ENCODE measurements at regions not wholly inside any gene's neighbourhood (a gene's known extent, or its start where the extent isn't known, plus 50 kb on each side); places are given as distances from the start of the nearest gene placed in this dataset.
"Not testable (repeated sequence)": the region's sequence is repeated elsewhere in the genome, so short reads cannot be mapped to it uniquely, and the experiment has no call there.

DNA sequence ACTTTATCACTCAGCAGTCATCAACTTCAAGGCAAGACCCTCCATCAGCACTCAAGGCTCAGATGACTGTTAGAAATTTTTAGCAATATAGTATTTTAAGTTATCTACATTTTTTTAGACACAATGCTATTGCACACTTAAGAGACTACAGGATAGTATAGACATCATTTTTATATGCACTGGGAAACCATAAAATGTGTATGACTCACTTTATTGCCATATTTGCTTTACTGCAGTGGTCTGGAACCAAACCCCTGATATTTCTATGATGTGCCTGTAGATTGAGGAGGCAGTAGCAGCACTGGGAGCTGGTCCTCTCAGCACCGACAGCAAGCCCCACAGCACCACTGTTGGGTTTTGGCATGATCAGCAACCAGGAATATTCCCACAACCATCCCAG lies 264.8 kb upstream of the HNRNPA3 start:
- no peak for DNase-seq

DNA sequence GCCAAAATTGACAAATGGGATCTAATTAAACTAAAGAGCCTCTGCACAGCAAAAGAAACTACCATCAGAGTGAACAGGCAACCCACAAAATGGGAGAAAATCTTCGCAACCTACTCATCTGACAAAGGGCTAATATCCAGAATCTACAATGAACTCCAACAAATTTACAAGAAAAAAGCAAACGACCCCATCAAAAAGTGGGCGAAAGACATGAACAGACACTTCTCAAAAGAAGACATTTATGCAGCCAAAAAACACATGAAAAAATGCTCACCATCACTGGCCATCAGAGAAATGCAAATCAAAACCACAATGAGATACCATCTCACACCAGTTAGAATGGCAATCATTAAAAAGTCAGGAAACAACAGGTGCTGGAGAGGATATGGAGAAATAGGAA lies 261.4 kb upstream of the HNRNPA3 start:
- not testable (repeated sequence) for DNase-seq

DNA sequence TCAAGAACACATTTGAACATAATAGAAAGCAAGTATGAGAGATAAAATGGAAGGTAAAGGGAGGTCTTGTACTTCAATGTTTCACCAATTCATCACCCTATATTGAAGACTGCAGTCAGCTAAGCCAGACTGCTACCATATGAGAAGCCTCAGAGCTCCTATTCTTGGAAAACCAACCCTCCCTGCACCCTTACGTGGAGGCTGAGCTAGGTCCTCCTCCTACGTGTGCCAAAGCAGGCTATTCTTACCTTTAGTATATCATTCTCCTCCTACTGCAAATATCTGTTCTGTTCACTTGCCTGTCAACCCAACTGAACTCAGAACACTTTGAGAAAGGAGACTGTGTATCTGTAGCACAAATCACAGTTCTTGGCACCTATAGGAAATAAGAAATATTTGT lies 255.8 kb upstream of the HNRNPA3 start:
- DNase-seq, result no peak

DNA sequence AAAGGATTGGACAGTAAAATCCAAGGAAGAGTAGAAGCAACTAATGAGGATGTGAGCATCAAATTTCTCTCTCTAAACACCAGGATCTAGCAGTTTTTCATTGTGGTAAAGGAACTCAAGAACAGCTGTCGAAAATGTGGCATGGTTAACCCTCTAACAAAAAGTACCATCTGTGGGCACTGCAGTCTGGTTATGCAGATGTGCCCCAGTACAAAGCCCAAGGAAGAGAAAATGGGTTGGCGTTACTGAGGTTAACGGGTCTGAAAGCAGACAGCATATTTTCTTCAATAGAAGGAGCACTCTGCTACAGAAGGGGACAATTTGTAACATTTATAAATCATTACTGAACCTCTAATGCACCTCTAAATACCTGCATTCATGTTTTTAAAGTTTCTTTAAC lies 253.0 kb upstream of the HNRNPA3 start:
- DNase-seq, result no peak

DNA sequence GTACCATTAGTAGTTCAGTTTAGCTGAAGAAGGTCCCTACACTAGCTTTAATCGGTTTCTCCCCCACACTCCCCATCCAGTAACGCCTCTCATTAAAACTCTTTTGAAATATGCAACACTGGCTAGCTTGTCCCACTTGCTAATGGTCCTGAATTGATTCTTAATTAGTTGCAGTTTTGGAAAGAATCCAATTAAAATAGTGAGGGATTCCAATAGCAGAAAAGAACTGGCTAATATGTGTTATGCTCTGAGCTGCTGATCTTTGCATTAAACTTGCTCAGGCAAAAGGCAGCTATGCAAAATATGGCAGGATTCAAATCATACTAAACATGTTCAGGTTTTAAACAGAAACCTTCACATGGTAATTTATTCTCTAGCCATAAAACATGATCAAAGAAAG lies 252.5 kb upstream of the HNRNPA3 start:
- no peak for DNase-seq

DNA sequence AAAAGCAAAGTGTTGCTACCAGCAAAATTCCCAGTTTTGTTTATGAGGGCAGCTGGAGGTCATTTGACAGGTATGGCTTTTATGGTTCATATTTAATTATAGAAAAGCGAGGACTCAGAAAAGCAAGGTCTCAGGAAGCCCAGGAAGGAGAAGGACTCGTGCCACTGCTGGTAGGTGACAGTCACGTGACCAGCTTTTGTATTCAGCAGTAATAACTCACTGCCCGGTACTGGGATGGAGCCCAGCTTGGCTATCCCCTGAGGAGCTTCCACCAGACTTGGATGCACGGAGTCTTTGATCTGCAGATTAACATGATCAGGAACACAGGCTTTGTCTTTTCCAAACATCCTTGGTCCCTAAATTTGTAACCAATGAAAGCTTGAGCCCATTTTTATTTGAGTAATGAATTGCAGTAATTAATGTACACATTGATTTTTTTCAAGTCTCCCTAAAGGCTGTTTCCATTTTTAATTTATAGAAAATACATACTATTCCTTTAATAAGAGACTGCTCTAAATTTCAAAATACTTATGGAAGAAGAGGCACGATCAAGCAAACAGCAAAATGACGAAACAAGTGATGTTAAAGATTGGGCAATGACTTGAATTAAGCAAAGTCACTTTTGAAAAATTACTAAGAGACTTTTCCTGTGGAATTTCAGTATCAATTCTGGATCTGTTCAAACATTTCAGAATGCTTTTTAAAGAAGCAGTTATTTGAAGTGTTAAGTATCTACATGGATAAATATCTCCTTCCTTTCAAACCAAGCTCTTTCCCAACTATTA lies 251.7 kb upstream of the HNRNPA3 start:
- DNase-seq, result no peak

DNA sequence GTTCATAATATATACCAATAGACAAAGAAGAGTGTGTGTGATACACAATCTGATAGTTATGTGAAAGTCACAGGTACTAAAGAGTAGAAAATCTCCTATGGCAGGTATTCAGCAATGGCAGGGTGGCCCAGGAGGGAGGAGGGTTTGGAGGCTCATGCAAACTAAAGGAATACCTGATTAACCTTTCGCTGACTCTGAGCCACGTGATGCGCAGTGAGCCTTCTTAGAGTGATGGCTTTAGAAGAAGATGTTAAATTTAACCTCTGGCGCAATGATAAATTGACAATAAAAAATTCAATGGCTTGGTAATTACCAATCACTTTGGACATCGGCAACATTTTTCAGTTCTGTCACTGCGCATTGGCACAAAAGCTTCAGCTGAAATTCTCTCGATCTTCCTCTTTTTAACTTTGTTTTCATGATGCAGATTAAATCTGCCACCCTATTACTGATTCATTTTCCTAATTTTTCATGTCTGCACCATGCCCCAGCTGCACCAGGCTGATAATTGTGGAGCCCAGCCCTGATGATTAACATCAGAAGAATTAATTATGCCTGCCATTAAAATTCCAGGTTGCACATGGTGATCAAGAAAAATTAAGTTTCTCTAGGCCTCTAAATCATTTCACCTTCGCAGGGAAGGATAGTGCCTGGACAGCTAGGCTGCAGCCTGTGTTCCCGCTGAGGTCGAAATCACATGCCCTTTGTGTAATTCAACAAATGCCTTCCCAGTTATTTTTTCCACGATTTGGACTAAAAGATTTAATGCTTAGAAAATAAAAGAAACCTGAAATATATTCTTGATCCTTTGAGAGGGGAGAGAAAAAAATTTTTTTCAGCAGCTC lies 250.6 kb upstream of the HNRNPA3 start:
- no peak for DNase-seq

DNA sequence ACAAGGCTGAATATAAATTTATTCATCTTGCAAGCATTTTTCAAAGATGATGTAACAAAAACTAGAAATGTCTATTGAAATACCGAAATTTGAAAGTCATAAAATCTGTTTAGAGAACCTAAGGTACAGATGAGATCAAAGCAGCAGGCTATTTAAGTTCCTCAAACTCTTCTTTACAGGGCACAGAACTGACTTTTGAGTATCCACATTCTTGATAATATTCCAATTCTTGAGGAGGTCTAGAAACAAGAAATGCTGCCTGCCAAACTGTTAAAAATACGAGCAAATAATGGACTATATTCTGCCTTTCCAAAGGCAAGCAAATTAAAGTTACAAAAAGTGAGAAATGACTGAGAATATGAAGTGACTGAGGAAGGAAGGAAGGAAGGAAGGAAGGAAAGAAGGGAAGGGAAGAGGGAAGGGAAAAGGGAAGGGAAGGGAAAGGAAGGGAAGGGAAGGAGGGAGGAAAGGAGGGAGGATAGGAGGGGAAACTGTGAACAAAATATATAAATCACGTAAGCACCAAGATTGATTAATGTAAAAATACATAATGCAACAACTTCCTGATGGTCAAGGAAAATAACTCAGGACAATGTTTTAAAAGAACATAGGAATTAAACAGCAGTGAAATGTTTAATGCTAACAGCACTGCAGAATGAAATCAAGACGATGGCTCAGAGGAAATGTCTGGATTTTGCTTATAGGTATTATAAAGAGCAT lies 248.9 kb upstream of the HNRNPA3 start:
- no peak for DNase-seq

DNA sequence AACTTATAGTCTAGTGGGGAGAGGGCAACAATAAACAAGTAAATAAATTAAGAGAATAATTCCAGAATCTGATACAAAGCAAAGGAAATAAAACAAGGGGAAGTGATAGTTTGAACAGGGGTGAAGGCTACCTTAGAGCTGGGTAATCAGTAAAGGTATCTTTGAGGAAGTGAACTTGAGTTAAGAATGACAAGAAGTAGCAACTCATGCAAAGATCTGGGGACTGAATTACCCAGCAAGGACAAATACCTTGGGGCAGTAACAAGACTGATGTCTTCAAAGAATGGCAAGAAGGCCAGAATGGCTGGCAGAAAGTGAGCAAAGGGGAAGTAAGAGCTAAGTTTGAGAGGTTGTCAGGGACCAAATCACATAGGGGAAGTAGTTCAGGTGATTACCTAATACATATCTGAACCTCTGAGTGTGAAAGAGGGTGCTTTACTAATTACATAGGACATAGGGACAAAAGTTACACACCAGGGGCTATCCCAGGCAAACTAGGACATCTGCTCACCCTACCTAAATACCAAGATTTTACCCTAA lies 244.6 kb upstream of the HNRNPA3 start:
- no peak for DNase-seq

DNA sequence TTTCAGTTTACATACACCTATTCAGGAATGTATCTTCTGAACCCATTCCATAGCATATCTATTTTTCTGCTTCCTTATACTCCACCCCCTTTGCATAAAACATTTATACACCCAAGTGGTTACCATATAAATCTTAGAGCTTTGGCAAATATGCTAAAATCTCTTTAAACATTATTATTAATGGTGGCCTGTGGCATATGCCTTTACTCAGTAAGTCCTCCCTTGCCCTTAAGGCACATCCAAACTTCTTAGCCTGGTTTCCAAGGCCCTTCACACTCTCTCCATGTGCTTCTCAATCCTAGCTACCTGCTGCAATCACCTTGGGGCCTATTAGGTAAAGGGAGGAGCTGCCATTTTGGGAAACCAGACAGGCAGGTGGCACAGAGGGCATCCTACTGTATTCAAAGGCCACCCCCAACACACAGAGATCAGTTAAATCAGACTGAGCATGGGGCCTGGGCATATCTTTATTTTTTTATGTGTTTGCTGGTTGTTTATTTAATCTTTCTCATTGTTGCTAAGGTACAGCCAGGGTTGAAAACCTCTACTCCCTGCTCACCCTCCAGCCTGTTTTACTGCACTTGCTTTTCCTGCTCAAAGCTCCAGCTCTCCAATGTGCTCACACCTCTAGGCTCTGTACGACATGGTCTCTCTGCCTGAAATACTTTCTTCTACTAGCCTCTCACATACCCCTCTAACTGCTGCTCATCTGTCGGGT lies 242.8 kb upstream of the HNRNPA3 start:
- no peak for DNase-seq

DNA sequence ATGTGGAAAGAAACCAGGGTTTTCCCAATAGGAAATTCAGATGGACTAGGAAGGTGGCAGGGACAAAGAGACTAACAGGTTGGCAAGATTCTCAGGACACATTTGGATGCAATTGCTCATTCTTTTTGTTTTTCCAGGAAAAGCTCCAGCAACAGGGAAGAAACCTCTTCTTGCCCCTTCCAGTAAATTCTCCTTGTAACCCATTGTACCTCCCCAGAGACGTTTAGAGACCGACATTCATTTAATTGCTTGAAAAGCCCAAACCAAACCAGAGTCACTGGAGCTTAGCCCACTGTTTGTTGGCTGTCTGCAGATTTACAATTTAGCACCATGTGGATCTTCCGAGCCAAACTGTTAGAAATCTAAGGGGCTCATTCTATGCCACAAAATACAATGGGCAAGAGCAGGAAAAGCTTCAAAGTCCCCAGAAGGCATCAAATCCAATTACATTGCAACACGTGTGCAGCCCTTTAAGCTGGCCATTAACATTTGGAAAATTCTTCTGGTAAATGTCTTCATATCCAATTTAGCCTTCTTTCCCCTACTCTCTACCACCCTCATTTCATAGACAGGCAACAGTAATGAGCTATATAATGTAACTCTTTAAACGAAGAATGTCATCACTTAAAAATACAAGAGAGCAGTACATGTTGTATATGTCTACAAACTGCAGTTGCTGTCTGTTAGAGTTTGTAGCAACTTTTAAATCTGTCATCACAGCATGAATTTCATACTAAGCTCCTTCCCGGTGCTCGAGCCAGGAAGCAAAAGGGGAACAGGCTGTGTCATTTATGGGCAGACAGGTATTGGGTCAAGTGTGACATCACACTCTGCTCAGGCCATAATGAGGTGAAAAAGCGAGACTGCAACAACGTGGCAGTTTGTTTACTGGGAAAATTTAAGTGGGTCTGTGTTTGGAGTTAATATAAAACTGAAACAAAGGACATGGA lies 235.6 kb upstream of the HNRNPA3 start:
- DNase-seq, result no peak

DNA sequence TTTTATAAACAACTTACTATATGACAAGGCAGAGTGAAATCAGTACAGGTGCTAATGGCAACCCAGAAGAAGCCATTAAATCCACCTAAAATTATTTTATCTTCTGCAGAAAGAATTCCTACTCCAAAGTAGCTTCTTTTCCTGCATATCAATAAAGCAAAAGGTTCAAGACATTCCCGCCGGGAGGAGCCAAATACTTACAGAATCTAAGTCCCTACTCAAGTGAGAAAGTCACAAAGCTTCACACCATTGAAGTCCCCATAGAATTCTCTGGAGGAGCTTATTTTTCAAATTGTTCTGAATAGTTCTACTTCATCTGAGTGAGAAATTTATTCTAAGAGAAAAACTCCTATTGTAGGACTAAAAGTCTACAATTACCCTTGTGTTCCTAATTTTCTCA lies 233.7 kb upstream of the HNRNPA3 start:
- no peak for DNase-seq

DNA sequence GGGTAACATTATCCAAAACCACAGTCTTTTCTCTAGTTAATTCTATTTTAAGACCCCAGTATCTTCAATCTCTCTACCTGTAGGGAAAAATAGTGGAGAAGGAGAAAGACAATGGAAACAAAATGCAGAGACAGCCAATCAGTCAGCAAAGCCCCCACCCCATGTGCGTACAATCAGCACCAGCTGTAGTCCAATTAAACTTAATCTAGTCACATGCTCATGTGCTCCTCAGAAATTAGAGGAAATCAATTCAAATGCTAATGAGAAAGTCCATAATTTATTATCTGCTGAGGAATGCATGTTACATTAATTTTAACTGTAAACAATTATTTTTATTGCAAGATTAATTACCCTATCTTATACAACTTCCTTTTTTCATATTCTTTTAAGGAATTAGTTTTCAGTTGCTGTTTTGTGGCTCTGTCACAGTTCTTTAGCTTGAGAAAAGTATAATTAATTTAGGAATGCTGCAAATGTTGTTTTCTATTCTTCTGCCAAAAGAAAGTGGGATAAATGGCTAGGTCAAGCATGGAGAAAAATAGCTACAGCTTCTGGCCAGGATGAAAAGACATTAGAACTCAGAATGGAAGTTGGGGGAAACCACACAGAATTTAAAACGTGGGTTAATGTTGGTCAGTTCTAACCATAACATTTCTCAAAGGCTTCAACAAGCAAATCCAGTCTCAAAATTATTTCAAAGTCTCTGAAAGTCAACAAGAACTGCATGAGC lies 232.4 kb upstream of the HNRNPA3 start:
- DNase-seq, result no peak

DNA sequence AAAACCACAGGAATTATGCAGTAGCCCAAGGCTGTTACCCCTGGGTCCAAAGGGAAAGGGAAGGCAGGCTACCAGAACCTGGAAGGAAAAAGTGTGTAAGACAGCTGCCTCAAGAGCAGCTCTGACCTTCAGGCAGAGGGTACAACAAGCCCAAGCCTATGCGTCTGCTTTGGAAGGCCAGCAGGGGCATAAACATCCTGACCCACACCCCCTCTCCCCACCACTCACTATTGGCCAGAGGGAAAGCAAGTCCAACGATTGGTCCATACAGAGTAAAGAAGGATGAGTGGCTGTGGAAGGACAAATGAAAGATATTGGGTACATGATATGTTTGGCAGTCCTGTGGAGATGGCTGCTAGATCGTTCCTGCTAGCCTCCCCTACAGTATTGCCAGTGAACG lies 227.6 kb upstream of the HNRNPA3 start:
- DNase-seq, result no peak

DNA sequence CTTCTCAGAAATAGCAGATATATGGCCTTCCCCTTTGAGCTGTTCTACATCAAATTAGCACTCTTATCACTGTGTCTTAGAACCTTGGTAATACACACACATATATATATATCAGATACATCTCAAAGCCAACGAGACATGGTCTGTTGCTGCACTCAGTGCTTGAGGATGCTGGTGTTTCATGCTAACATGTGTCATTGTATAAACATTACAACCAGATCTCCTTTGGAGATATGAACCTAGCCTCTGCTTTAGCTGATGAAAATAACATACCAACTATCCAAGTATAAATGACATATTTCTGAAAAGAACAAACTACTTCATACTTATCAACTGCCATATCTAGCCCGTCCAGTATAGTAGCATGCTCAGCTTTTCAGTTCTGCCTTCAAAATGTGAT lies 226.7 kb upstream of the HNRNPA3 start:
- no peak for DNase-seq

DNA sequence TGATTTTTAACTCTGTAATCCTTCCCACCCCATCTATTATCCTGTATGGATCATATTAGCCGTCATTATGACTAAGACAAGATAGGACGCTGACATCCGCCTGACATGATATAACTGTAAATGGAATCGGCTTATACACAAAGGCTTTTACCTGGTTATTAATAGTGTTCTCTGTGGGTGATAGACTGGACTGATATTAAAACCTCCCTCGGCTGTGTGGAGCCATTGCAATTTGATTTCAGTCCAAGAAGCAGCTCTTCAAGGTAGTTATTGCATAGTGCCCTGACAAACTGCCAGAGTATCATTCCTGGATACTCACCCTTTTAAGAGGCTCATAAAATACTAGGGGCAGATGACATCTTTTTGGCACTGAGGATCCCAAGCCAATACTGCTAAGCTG lies 226.1 kb upstream of the HNRNPA3 start:
- no peak for DNase-seq

DNA sequence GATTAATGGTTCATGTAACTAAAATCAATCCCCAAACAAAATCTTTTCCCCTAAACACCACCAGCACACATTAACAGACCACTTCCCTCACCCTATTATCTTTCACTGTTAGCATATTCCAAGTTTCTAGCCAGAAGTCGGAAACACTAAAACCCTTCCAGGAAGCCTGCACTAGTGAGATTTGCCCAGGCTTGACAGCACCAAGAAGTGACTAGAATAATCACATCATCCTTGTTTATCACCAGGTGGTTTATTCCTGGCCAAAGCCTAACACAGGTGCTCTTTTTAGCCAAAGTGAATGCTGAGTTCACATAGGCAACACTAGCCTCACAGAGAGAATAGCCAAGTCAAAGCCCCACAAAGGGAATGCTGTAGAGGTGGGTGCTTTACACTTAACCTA lies 221.2 kb upstream of the HNRNPA3 start:
- no peak for DNase-seq

DNA sequence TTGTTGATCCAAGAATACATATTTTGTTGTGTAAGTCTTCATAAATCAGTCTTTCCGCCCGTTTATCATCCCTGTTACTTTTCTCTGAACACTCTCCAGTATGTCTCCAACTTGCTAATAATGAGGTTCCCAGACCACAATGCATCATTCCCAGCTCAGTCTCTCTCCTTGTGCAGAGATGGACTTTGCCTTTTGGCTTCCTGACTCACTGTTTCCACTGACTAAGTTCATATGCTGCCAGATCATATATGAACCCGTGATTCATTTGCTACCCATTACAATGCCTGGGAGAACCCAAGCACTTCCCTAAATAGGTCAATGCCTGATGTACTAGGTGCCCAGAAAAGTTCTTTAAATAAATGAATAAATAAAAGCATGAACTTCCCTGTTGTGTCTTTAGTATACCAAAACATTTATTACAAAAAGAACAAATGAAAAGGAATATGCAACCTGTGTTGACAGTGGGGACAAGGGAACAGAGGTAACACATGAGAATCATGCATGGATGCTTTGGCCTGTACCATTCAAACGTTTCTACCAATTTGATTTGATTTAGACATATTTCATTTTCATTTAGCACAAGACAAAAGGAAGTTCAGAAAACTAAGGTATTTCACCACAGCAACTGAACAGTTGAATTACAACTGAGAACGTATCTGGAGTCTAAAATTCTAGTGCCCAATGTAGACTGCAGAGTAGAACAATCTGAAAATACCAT lies 215.4 kb upstream of the HNRNPA3 start:
- DNase-seq, result no peak

DNA sequence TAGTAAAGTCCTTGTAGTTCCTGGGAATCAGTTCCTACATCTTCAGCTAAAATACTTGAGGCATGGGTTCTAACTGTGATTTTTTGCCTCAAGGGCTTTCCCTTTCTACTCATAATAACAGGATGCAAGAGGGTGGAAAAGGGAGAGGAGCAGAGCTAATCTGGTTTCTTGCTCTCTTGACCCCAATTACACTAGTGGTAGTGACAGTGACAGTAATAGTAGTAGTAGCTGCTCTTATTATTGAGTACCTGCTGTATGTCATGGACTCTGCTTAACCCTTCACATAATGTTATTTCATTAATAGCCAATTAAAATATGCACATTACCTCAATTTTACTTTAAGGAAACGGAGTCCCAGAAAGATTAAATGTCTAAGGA lies 214.8 kb upstream of the HNRNPA3 start:
- DNase-seq, result no peak

DNA sequence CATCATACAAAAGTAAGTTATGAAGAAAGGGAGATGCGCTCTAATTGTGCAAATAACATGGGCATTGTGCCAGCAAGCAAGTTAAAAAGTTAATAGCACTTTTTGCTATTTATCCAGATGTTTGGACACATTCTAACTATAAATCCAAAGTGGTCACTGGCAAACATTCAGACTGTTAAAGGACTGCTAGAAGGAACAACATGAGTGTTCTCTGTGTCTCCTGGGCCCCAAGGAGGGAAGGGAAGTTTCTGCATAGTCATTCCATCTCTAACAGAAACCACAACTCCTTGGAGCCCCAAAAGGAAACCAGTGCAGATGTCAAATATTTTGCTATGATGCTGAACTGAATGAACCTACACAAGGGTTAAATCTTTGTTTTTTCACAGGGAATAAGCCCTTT lies 213.3 kb upstream of the HNRNPA3 start:
- no peak for DNase-seq

All from NCI-H187 treated with DMSO at 0.1 percent for 48 hours (cell line).